Esophagus muscularis mucosa (tissue), 4 donors: ENCODE measurements at regions not wholly inside any gene's neighbourhood (a gene's known extent, or its start where the extent isn't known, plus 50 kb on each side); places are given as distances from the start of the nearest gene placed in this dataset.

ENCODE experiments used
- DNase-seq: peaks from one replicate; pipeline ENCODE4 v3.0.0-alpha.2; 2017; ENCODE audit errors: extremely low spot score
- H3K27ac ChIP-seq, 4 donors: fragments of 200-600 bp; sonication (generic); replicated peaks in 1 of 4; 1 replicate in 3 of 4; 2 replicates in 1 of 4; pipeline ENCODE4 v1.5.1; 2016 to 2019; ENCODE audit warnings: mild to moderate bottlenecking in 1 of 4
- H3K27me3 ChIP-seq, 4 donors: fragments of 200-600 bp; sonication (generic); one replicate each; pipeline versions ENCODE4 v1.5.1 to v1.6.0; 2016 to 2019
- H3K36me3 ChIP-seq, 4 donors: fragments of 200-600 bp; sonication (generic); one replicate each; pipeline ENCODE4 v1.5.1; 2016 to 2019
- H3K4me1 ChIP-seq, 4 donors: fragments of 200-600 bp; sonication (generic); one replicate each; pipeline ENCODE4 v1.5.1; 2016 to 2019
- H3K4me3 ChIP-seq, 4 donors: fragments of 200-600 bp; sonication (generic); 1 replicate in 2 of 4; 2 replicates in 2 of 4; pipeline ENCODE4 v1.5.1; 2016 to 2019; ENCODE audit warnings: mild to moderate bottlenecking in 4 of 4, moderate library complexity in 1 of 4
- H3K9me3 ChIP-seq, 4 donors: fragments of 200-600 bp; sonication (generic); 1 replicate in 3 of 4; 2 replicates in 1 of 4; pipeline ENCODE4 v1.5.1; 2016 to 2019
- CTCF ChIP-seq, 3 experiments: fragments of 200-600 bp in 2 of 3; fragments of 450-650 bp in 1 of 3; sonication (generic) in 2 of 3; IDR thresholded peaks; one replicate each; pipeline ENCODE4 v1.5.1; 2017 to 2019; ENCODE audit warnings: antibody characterized with exemption in 3 of 3, mild to moderate bottlenecking in 2 of 3, moderate library complexity in 1 of 3
- EP300 ChIP-seq: sonication (generic); formaldehyde crosslinking; IDR thresholded peaks from one replicate; pipeline ENCODE4 v1.6.1; 2017; ENCODE audit warnings: antibody characterized with exemption
- POLR2A ChIP-seq: fragments of 450-650 bp; IDR thresholded peaks from one replicate; pipeline ENCODE4 v1.6.1; 2017; ENCODE audit warnings: antibody characterized with exemption, moderate library complexity, mild to moderate bottlenecking, low read depth
- POLR2AphosphoS5 ChIP-seq, 2 donors: sonication (generic); formaldehyde crosslinking; IDR thresholded peaks; one replicate each; pipeline ENCODE4 v1.6.1; 2017; ENCODE audit warnings: antibody characterized with exemption in 2 of 2
- whole genome bisulfite sequencing: methylation state at CpG from one replicate; pipeline ENCODE4 v1.1.5; 2018; 5-methylcytosine and 5-hydroxymethylcytosine counted together
- intact Hi-C: fragments of 100-400 bp; cut with DNase I; formaldehyde crosslinking; loops from one replicate; pipeline ENCODE4 v1.15.1; 2023

GRCh38 chr7:155386608-155387007 lies 71.3 kb upstream of the EN2 start:
- 69% methylated on average over 10 of the region's 10 CpGs for WGBS
- Histone ChIP-seq H3K4me3 (no peak overlapping the region), H3K36me3 (no peaks in the 10 kb centered on the region), H3K27ac (no peak overlapping the region), H3K4me1 (peaks cover 9 to 12% (median 12%) of the 10 kb centered on the region in 4 donors), H3K9me3 (no peaks in the 10 kb centered on the region), H3K27me3 (peaks cover 0 to 93% (median 19%) of the 10 kb centered on the region in 4 donors)
- TF ChIP-seq POLR2AphosphoS5 (IDR thresholded peaks at IDR 0.05) (no peak), EP300 (no peak), POLR2A (no peak), CTCF (IDR thresholded peaks at IDR 0.05) (no peak)
- no peak for DNase-seq
- intact Hi-C loops = no loop called here

GRCh38 chr7:155387066-155387620 lies 70.8 kb upstream of the EN2 start:
- Histone ChIP-seq H3K4me3 (no peak overlapping the region), H3K4me1 (peaks cover 3 to 7% (median 6%) of the 10 kb centered on the region in 4 donors), H3K36me3 (no peaks in the 10 kb centered on the region), H3K27ac (no peak overlapping the region), H3K9me3 (no peaks in the 10 kb centered on the region), H3K27me3 (peaks cover 0 to 87% (median 15%) of the 10 kb centered on the region in 4 donors)
- no peak for DNase-seq
- intact Hi-C loops = no loop called here
- TF ChIP-seq EP300 (no peak), POLR2A (no peak), POLR2AphosphoS5 (IDR thresholded peaks at IDR 0.05) (no peak), CTCF (IDR thresholded peaks at IDR 0.05) (no peak)
- WGBS = 22% methylated on average over 2 of the region's 16 CpGs

- peaks cover 0 to 79% (median 1%) of the 10 kb centered on the region in 4 donors for H3K27me3 ChIP-seq
- DNase-seq = no peak
Observed at GRCh38 chr7:155388561-155388960, 69.4 kb upstream of the EN2 start.

GRCh38 chr7:155391414-155391813 lies 66.5 kb upstream of the EN2 start:
- H3K27me3 ChIP-seq = peaks cover 0 to 76% (median 0%) of the 10 kb centered on the region in 4 donors
- WGBS = 91% methylated on average over 5 of the region's 8 CpGs
- H3K27ac ChIP-seq = no peak overlapping the region
- H3K4me3 ChIP-seq = no peak overlapping the region
- no peaks in the 10 kb centered on the region for H3K36me3 ChIP-seq
- H3K4me1 ChIP-seq = no peaks in the 10 kb centered on the region
- no peak for DNase-seq
- no peak for TF ChIP-seq CTCF (IDR thresholded peaks at IDR 0.05)
- no peak for TF ChIP-seq POLR2A
- no peak for TF ChIP-seq POLR2AphosphoS5 (IDR thresholded peaks at IDR 0.05)
- TF ChIP-seq EP300 = no peak
- intact Hi-C loops = no loop called here
- no peaks in the 10 kb centered on the region for H3K9me3 ChIP-seq

More at GRCh38 chr7:155388561-155388960, 69.4 kb upstream of the EN2 start:
- 75% methylated on average over 5 of the region's 11 CpGs for WGBS
- intact Hi-C loops = no loop called here
- H3K4me1 ChIP-seq = no peaks in the 10 kb centered on the region
- no peak overlapping the region for H3K4me3 ChIP-seq
- no peaks in the 10 kb centered on the region for H3K9me3 ChIP-seq
- no peaks in the 10 kb centered on the region for H3K36me3 ChIP-seq
- H3K27ac ChIP-seq = no peak overlapping the region
- no peak for TF ChIP-seq CTCF (IDR thresholded peaks at IDR 0.05)
- TF ChIP-seq POLR2A = no peak
- no peak for TF ChIP-seq POLR2AphosphoS5 (IDR thresholded peaks at IDR 0.05)
- no peak for TF ChIP-seq EP300
